NT2/D1 (cell line): ENCODE measurements at regions not wholly inside any gene's neighbourhood (a gene's known extent, or its start where the extent isn't known, plus 50 kb on each side); places are given as distances from the start of the nearest gene placed in this dataset.

Experiments used
- YY1 ChIP-seq: IDR thresholded peaks from 2 replicates; pipeline ENCODE4 v1.6.1; 2011; ENCODE audit not compliant: insufficient read length, insufficient read depth
- ZNF274 ChIP-seq: IDR thresholded peaks from 2 replicates; pipeline ENCODE4 v1.6.1; 2011; ENCODE audit warnings: mild to moderate bottlenecking, low read depth, low read length

- TF ChIP-seq ZNF274 (no peak), YY1 (no peak)
These were observed 136.5 kb downstream of the NR4A2 start for GRCh38 chr2:156196031-156196430.
